Adrenal gland (tissue), 9 donors: ENCODE measurements at regions not wholly inside any gene's neighbourhood (a gene's known extent, or its start where the extent isn't known, plus 50 kb on each side); places are given as distances from the start of the nearest gene placed in this dataset.

ENCODE experiments used
- DNase-seq, 7 donors: peaks; one replicate each; pipeline ENCODE4 v3.0.0-alpha.2; 2019 to 2020
- H3K27ac ChIP-seq, 5 donors: fragments of 200-600 bp; sonication (generic) in 4 of 5; 1 replicate in 3 of 5; 2 replicates in 2 of 5; pipeline versions ENCODE4 v1.5.1 to v1.8.0; 2016 to 2020; ENCODE audit warnings: mild to moderate bottlenecking in 1 of 5
- H3K27me3 ChIP-seq: fragments of 200-600 bp; 2 replicates; pipeline ENCODE4 v1.8.0; 2021
- H3K36me3 ChIP-seq, 2 donors: fragments of 200-600 bp; replicated peaks in 1 of 2; 1 replicate in 1 of 2; 2 replicates in 1 of 2; pipeline versions ENCODE4 v1.5.1 to v1.8.0; 2018 to 2022
- H3K4me1 ChIP-seq, 2 donors: fragments of 200-600 bp; replicated peaks in 1 of 2; 1 replicate in 1 of 2; 2 replicates in 1 of 2; pipeline versions ENCODE4 v1.5.1 to v1.8.0; 2018 to 2021
- H3K4me3 ChIP-seq, 4 donors: fragments of 200-600 bp; sonication (generic) in 3 of 4; one replicate each; pipeline ENCODE4 v1.5.1; 2016 to 2018
- H3K9me3 ChIP-seq, 3 donors: fragments of 200-600 bp; sonication (generic) in 1 of 3; replicated peaks in 1 of 3; 1 replicate in 2 of 3; 2 replicates in 1 of 3; pipeline versions ENCODE4 v1.5.1 to v1.8.0; 2016 to 2021
- POLR2A ChIP-seq, 2 donors: fragments of 450-650 bp; IDR thresholded peaks; one replicate each; pipeline ENCODE4 v1.6.1; 2017; ENCODE audit warnings: antibody characterized with exemption in 2 of 2, mild to moderate bottlenecking in 2 of 2, moderate library complexity in 1 of 2
- WGBS, 4 donors: extraction: QIAGEN DNeasy Blood & Tissue Kit in 2 of 4; methylation state at CpG; one replicate each; pipeline versions ENCODE4 v1.1.5 to v1.1.7; 2013 to 2017; 5-methylcytosine and 5-hydroxymethylcytosine counted together
- intact Hi-C, 2 donors: fragments of 100-400 bp; cut with DNase I; formaldehyde crosslinking; loops; one replicate each; pipeline versions ENCODE4 v1.14.1 to v1.15.0; 2022 to 2023
- TF ChIP-seq, protein P1 (sequence below), 6 experiments: fragments of 450-650 bp in 4 of 6; fragments of 200-600 bp in 2 of 6; sonication (generic) in 1 of 6; IDR thresholded peaks; 1 replicate in 5 of 6; 2 replicates in 1 of 6; pipeline versions ENCODE4 v1.5.1 to v1.8.0; 2016 to 2021; ENCODE audit warnings: antibody characterized with exemption in 6 of 6, mild to moderate bottlenecking in 2 of 6, moderate library complexity in 1 of 6
- donor health status: healthy with polysubstance abuse.
- donor health status: Bipolar disorder and iron deficiency.
- donor health status: DM: yes; HTN: yes; CAD: no.
- donor health status: DM: no; HTN: no; CAD: no.
- donor health status: DM: no; HTN: no; CAD: no.

DNA sequence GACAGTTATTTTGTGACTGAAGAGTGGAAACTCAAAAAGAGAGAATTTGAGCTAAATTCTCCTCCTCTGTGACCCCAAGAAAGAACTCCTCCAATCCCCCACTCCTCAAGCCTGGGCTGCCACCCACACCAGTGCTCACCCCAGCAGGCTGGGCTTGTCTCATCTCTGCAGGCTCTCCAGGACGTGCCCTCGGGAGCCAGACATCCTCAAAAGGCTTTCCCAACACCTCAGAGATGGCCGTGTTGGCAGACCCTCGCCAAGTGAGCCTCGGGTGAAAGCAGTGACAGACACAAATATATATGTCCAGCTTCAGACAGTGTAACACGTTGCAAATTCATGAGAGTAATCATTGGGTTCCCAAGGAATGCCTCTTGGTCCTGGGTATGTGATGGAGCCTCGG is 377.7 kb upstream of the SALL3 start:
- Histone ChIP-seq H3K36me3 (no peaks in the 10 kb centered on the region), H3K4me3 (no peak overlapping the region), H3K27me3 (no peaks in the 10 kb centered on the region), H3K4me1 (no peaks in the 10 kb centered on the region), H3K9me3 (no peaks in the 10 kb centered on the region), H3K27ac (no peak overlapping the region)
- no peak for DNase-seq
- intact Hi-C loops = no loop called here
- TF ChIP-seq, protein P1, sequence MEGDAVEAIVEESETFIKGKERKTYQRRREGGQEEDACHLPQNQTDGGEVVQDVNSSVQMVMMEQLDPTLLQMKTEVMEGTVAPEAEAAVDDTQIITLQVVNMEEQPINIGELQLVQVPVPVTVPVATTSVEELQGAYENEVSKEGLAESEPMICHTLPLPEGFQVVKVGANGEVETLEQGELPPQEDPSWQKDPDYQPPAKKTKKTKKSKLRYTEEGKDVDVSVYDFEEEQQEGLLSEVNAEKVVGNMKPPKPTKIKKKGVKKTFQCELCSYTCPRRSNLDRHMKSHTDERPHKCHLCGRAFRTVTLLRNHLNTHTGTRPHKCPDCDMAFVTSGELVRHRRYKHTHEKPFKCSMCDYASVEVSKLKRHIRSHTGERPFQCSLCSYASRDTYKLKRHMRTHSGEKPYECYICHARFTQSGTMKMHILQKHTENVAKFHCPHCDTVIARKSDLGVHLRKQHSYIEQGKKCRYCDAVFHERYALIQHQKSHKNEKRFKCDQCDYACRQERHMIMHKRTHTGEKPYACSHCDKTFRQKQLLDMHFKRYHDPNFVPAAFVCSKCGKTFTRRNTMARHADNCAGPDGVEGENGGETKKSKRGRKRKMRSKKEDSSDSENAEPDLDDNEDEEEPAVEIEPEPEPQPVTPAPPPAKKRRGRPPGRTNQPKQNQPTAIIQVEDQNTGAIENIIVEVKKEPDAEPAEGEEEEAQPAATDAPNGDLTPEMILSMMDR (IDR thresholded peaks at IDR 0.05) = no peak
- no peak for TF ChIP-seq POLR2A (IDR thresholded peaks at IDR 0.05)
- 45 to 81% (median 67%) methylated on average over 7 of the region's 7 CpGs for WGBS, 4 donors

DNA sequence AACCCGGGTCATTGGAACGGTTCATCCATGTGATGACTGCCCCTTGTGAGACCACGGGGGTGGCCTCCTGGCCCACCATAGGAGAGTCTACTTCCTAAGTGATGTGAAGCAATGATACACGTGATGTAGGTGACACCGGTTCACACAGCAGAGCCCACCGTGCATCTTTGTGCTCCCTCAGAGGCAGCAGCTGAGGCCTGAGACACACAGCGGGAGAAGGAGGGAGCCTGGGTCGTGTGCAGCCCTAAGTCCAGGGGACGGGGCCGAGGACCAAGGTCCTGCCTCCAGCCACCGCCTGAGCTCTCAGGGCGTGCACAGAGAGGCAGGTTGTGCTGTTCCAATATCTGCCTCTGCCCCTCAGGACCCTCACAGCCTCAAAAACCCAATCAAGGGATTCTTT is 377.2 kb upstream of the SALL3 start:
- Histone ChIP-seq H3K27me3 (no peaks in the 10 kb centered on the region), H3K27ac (no peak overlapping the region), H3K9me3 (no peaks in the 10 kb centered on the region), H3K4me3 (no peak overlapping the region), H3K4me1 (no peaks in the 10 kb centered on the region), H3K36me3 (no peaks in the 10 kb centered on the region)
- TF ChIP-seq, protein P1 (IDR thresholded peaks at IDR 0.05) = no peak
- TF ChIP-seq POLR2A (IDR thresholded peaks at IDR 0.05) = no peak
- intact Hi-C loops = no loop called here
- DNase-seq = no peak
- 67 to 90% (median 79%) methylated on average over 10 to 12 of the region's 12 CpGs for WGBS, 4 donors

DNA sequence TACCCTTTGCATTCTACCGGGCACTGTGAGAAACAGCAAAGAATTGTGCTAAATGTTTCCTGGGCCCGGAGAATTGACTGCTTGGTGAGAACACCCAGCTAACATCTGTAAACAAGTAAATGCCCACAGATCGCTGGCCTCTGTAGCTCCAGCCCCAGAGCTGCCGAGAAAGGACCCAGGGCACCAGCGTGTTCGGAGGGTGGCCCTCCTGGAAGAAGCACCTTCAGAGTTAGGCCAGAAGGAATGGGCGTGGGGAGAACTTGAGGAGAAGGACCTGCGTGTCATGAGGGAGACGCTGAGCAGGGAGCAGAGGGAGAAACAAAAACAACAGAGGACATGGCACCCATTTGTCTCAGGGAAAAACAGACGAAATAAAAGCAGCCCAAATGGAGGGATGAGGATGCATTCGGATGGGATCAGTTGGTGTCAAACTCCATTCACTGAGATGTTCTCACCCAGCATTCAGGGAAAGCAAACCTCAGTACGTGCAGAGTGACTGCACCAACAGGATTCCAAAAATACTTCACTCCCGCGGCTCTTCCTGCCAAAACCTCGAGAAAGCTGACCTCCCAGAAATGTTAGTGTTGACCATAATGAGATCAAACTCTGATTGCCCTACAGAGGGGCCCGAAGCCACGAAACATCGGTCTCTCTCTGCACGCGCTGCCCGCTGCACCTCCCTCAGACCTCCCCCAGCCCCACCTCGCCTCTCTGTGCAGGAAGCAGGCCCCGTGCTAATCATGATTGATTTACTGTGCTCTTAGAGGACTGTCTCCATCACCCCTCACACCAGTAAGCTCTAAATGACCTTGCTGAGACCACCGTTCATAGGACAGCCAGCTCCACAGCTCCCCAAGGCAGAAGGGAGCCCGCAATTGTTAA is 376.3 kb upstream of the SALL3 start:
- no peak overlapping the region for H3K27ac ChIP-seq
- H3K27me3 ChIP-seq = no peaks in the 10 kb centered on the region
- no peaks in the 10 kb centered on the region for H3K4me1 ChIP-seq
- TF ChIP-seq POLR2A (IDR thresholded peaks at IDR 0.05) = no peak
- TF ChIP-seq, protein P1 (IDR thresholded peaks at IDR 0.05) = no peak
- no peaks in the 10 kb centered on the region for H3K9me3 ChIP-seq
- intact Hi-C loops = no loop called here
- H3K36me3 ChIP-seq = no peaks in the 10 kb centered on the region
- no peak for DNase-seq
- 36 to 51% (median 42%) methylated on average over 19 to 25 of the region's 25 CpGs for WGBS, 4 donors
- no peak overlapping the region for H3K4me3 ChIP-seq

DNA sequence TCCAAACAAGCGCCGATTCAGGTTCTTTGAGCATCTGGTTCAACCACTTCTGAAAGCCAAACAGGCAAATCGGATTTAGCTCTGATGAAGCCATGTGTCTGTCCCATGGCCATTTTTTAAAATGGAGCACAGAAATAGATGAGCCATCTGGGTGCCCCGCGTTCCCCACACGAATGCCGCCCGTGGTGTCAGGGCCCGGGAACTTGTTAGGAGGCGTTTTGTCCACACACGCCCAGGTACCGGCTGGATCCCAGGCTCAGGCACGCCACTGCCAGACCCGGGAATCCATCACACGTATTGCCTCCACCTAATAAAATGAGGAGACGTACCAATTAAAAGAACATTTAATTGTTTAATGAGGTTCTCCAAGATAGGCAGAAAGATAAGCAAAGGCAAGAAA is 374.4 kb upstream of the SALL3 start:
- DNase-seq = no peak
- intact Hi-C loops = no loop called here
- TF ChIP-seq POLR2A (IDR thresholded peaks at IDR 0.05) = no peak
- TF ChIP-seq, protein P1 (IDR thresholded peaks at IDR 0.05) = no peak
- H3K27ac ChIP-seq = no peak overlapping the region
- 90 to 95% (median 92%) methylated on average over 16 of the region's 16 CpGs for WGBS, 4 donors
- no peaks in the 10 kb centered on the region for H3K36me3 ChIP-seq
- no peaks in the 10 kb centered on the region for H3K27me3 ChIP-seq
- H3K4me1 ChIP-seq = no peaks in the 10 kb centered on the region
- H3K4me3 ChIP-seq = no peak overlapping the region
- no peaks in the 10 kb centered on the region for H3K9me3 ChIP-seq
